ENCODE measurements at regions not wholly inside any gene's neighbourhood (a gene's known extent, or its start where the extent isn't known, plus 50 kb on each side); places are given as distances from the start of the nearest gene placed in this dataset.
A peak's percentile ranks its signal among the peaks of the same experiment; 100 is the strongest.
"Not testable (repeated sequence)": the region's sequence is repeated elsewhere in the genome, so short reads cannot be mapped to it uniquely, and the experiment has no call there.

DNA sequence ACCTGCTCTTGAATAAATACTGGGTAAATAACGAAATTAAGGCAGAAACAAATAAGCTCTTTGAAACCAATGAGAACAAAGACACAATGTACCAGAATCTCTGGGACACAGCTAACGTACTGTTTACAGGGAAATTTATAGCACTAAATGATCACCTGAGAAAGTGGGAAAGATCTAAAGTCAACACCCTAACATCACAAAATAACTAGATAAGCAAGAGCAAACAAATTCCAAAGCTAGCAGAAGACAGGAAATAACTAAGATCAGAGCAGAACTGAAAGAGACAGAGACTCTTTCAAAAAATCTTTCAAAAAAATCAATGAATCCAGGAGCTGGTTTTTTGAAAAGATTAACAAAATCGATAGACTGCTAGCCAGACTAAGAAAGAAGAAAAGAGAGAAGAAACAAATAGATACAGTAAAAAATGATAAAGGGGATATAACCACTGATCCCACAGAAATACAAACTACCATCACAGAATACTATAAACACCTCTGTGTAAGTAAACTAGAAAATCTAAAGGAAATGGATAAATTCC lies 487.5 kb downstream of the CHSY3 start:
- not testable (repeated sequence) for H3K27ac Mint-ChIP-seq; H4K20me1 ChIP-seq (replicated peaks; ENCODE audit: insufficient read depth); H3K4me3 ChIP-seq; H3K36me3 Mint-ChIP-seq (ENCODE audit: low read depth); ATAC-seq; H3K79me2 ChIP-seq (replicated peaks; ENCODE audit: insufficient read depth); DNase-seq (ENCODE audit: low spot score); H3K4me2 ChIP-seq; H3K4me3 Mint-ChIP-seq; H3K9me3 Mint-ChIP-seq; H3K36me3 ChIP-seq (ENCODE audit: insufficient read depth); H3K27ac ChIP-seq (ENCODE audit: low read depth); H3F3A ChIP-seq (replicated peaks; ENCODE audit: low read depth); H3K27me3 ChIP-seq (ENCODE audit: insufficient read depth); H2AFZ ChIP-seq; H3K4me1 ChIP-seq (ENCODE audit: insufficient read depth); H3K27me3 Mint-ChIP-seq (ENCODE audit: insufficient read depth, low read depth, poor library complexity); H3K9me2 ChIP-seq (ENCODE audit: insufficient read depth); H3K4me1 Mint-ChIP-seq

DNA sequence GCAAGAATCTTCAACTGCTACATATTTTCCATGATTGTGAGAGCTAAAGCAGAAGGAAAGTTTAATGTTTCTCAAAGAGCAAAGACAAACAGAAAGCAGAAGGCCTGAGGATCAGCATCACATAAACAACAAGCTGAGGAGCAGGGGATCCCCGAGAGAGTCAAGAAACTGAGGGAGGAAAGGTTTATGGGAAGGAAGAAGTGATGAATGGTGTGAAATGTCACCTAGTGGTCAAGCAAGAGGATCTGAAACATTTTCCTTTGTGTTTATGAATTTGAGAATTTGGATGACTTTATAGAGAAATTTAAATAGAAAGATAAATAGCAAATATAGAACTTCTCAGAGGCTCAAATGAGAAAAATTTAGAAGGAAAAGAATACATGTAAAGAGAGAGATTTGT lies 481.9 kb downstream of the CHSY3 start:
- Mint-ChIP-seq H3K27me3 (ENCODE audit: insufficient read depth, low read depth, poor library complexity) (peaks cover 1% of the 10 kb centered on the region), H3K9me3 (no peaks in the 10 kb centered on the region), H3K27ac (no peak overlapping the region), H3K4me3 (no peak overlapping the region), H3K4me1 (no peaks in the 10 kb centered on the region), H3K36me3 (ENCODE audit: low read depth) (no peaks in the 10 kb centered on the region)
- ATAC-seq (no peak), DNase-seq (ENCODE audit: low spot score) (peak; percentile 4)
- Histone ChIP-seq H3K79me2 (replicated peaks; ENCODE audit: insufficient read depth) (no peaks in the 10 kb centered on the region), H3K27me3 (ENCODE audit: insufficient read depth) (no peaks in the 10 kb centered on the region), H3K4me2 (no peak overlapping the region), H3K27ac (ENCODE audit: low read depth) (no peak overlapping the region), H3K36me3 (ENCODE audit: insufficient read depth) (no peaks in the 10 kb centered on the region), H3K4me1 (ENCODE audit: insufficient read depth) (no peaks in the 10 kb centered on the region), H3K4me3 (no peak overlapping the region), H3K9me2 (ENCODE audit: insufficient read depth) (no peaks in the 10 kb centered on the region), H2AFZ (peak overlapping the region; percentile 75), H3F3A (replicated peaks; ENCODE audit: low read depth) (no peaks in the 10 kb centered on the region), H4K20me1 (replicated peaks; ENCODE audit: insufficient read depth) (no peaks in the 10 kb centered on the region)
- TF ChIP-seq POLR2AphosphoS5 (IDR thresholded peaks at IDR 0.05; ENCODE audit: low read depth): no peak
- TF ChIP-seq, protein P1, sequence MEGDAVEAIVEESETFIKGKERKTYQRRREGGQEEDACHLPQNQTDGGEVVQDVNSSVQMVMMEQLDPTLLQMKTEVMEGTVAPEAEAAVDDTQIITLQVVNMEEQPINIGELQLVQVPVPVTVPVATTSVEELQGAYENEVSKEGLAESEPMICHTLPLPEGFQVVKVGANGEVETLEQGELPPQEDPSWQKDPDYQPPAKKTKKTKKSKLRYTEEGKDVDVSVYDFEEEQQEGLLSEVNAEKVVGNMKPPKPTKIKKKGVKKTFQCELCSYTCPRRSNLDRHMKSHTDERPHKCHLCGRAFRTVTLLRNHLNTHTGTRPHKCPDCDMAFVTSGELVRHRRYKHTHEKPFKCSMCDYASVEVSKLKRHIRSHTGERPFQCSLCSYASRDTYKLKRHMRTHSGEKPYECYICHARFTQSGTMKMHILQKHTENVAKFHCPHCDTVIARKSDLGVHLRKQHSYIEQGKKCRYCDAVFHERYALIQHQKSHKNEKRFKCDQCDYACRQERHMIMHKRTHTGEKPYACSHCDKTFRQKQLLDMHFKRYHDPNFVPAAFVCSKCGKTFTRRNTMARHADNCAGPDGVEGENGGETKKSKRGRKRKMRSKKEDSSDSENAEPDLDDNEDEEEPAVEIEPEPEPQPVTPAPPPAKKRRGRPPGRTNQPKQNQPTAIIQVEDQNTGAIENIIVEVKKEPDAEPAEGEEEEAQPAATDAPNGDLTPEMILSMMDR (conservative IDR thresholded peaks at IDR 0.05; ENCODE audit: low read depth in 2 of 2): peak; percentile 10 to 29; a peak in 2 of 4 replicates

DNA sequence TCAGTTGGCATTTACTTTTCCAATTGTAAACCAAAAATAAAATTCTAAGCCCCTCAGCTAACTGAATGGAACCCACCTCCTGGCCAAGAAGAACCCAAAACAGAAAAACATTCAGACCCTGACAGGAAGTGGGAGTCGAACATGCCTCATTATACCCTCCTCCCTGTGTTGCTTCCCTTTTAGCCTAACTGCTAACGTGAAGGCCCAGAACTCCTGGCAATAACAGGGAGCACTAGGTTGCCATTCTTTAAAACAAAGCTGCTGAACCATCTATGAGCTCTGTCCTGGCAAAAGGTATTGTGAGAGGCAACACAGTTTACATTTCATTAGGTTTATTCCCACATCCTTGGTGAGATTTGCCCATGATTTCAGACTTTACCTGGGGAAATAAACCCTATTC lies 481.4 kb downstream of the CHSY3 start:
- peaks cover 1% of the 10 kb centered on the region for H3K27me3 Mint-ChIP-seq (ENCODE audit: insufficient read depth, low read depth, poor library complexity)
- H4K20me1 ChIP-seq (replicated peaks; ENCODE audit: insufficient read depth): no peaks in the 10 kb centered on the region
- H3K36me3 ChIP-seq (ENCODE audit: insufficient read depth): no peaks in the 10 kb centered on the region
- H3K4me1 Mint-ChIP-seq: no peaks in the 10 kb centered on the region
- H3K27me3 ChIP-seq (ENCODE audit: insufficient read depth): no peaks in the 10 kb centered on the region
- H2AFZ ChIP-seq: peak overlapping the region; percentile 75
- H3K4me2 ChIP-seq: no peak overlapping the region
- no peak overlapping the region for H3K4me3 Mint-ChIP-seq
- no peak for ATAC-seq
- H3K9me3 Mint-ChIP-seq: no peaks in the 10 kb centered on the region
- no peaks in the 10 kb centered on the region for H3K36me3 Mint-ChIP-seq (ENCODE audit: low read depth)
- H3K4me3 ChIP-seq: no peak overlapping the region
- H3K9me2 ChIP-seq (ENCODE audit: insufficient read depth): no peaks in the 10 kb centered on the region
- peak overlapping the region; percentile 14; the same call in 1 of the 2 replicates for H3K27ac Mint-ChIP-seq
- no peaks in the 10 kb centered on the region for H3F3A ChIP-seq (replicated peaks; ENCODE audit: low read depth)
- no peaks in the 10 kb centered on the region for H3K79me2 ChIP-seq (replicated peaks; ENCODE audit: insufficient read depth)
- no peak overlapping the region for H3K27ac ChIP-seq (ENCODE audit: low read depth)
- H3K4me1 ChIP-seq (ENCODE audit: insufficient read depth): no peaks in the 10 kb centered on the region
- peak; percentile 3 for DNase-seq (ENCODE audit: low spot score)
- TF ChIP-seq, protein P2, sequence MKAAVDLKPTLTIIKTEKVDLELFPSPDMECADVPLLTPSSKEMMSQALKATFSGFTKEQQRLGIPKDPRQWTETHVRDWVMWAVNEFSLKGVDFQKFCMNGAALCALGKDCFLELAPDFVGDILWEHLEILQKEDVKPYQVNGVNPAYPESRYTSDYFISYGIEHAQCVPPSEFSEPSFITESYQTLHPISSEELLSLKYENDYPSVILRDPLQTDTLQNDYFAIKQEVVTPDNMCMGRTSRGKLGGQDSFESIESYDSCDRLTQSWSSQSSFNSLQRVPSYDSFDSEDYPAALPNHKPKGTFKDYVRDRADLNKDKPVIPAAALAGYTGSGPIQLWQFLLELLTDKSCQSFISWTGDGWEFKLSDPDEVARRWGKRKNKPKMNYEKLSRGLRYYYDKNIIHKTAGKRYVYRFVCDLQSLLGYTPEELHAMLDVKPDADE (IDR thresholded peaks at IDR 0.05): no peak
- TF ChIP-seq POLR2AphosphoS5 (IDR thresholded peaks at IDR 0.05; ENCODE audit: low read depth): no peak
- TF ChIP-seq JUNB (IDR thresholded peaks at IDR 0.05; ENCODE audit: unreplicated experiment): no peak
- TF ChIP-seq EZH2phosphoT487 (IDR thresholded peaks at IDR 0.05; ENCODE audit: unreplicated experiment): no peak
- no peak for TF ChIP-seq NANOG (IDR thresholded peaks at IDR 0.05; ENCODE audit: borderline replicate concordance)
- no peak for TF ChIP-seq ZNF114 (CRISPR knock-in tag; IDR thresholded peaks at IDR 0.05)
- no peak for TF ChIP-seq EZH2 (IDR thresholded peaks at IDR 0.05; ENCODE audit: low read depth, unreplicated experiment)
- TF ChIP-seq, protein P1 (conservative IDR thresholded peaks at IDR 0.05; ENCODE audit: low read depth in 2 of 2): no peak
- no peak for TF ChIP-seq CREB1 (CRISPR knock-in tag; IDR thresholded peaks at IDR 0.05; ENCODE audit: low read depth)
- no peak for TF ChIP-seq STAT1 (IDR thresholded peaks at IDR 0.05; ENCODE audit: unreplicated experiment)
- no peak for TF ChIP-seq REST (IDR thresholded peaks at IDR 0.05; ENCODE audit: unreplicated experiment)
- TF ChIP-seq ZNF331 (CRISPR knock-in tag; IDR thresholded peaks at IDR 0.05; ENCODE audit: low read depth): no peak

All from GM23338 (cell line).